Nephron (organoid): ENCODE measurements at regions not wholly inside any gene's neighbourhood (a gene's known extent, or its start where the extent isn't known, plus 50 kb on each side); places are given as distances from the start of the nearest gene placed in this dataset.

ENCODE experiments used
- H3K27ac Mint-ChIP-seq, 3 experiments: 2 replicates each; pipeline ENCODE4 v1.8.0; 2020; ENCODE audit warnings: mixed read lengths in 3 of 3, mild to moderate bottlenecking in 2 of 3, moderate library complexity in 1 of 3
- H3K27me3 Mint-ChIP-seq: 2 replicates; pipeline ENCODE4 v1.8.0; 2021; ENCODE audit warnings: low read depth, mild to moderate bottlenecking, moderate library complexity, mixed read lengths
- H3K36me3 Mint-ChIP-seq: 2 replicates; pipeline ENCODE4 v1.8.0; 2020; ENCODE audit warnings: low read depth, mixed read lengths
- H3K4me1 Mint-ChIP-seq: 2 replicates; pipeline ENCODE4 v1.8.0; 2020; ENCODE audit warnings: mixed read lengths
- H3K4me3 Mint-ChIP-seq, 3 experiments: 2 replicates each; pipeline ENCODE4 v1.8.0; 2020; ENCODE audit warnings: mild to moderate bottlenecking in 3 of 3, mixed read lengths in 3 of 3, moderate library complexity in 2 of 3
- H3K9me3 Mint-ChIP-seq: 2 replicates; pipeline ENCODE4 v1.8.0; 2020; ENCODE audit warnings: mixed read lengths
- CTCF ChIP-seq, 3 experiments: fragments of 200-600 bp; sonication (generic); IDR thresholded peaks; one replicate each; pipeline ENCODE4 v1.5.0; 2021; ENCODE audit warnings: antibody characterized with exemption in 3 of 3; ENCODE audit not compliant: unreplicated experiment in 3 of 3

GRCh38 chr11:119808407-119809185, 79.6 kb upstream of the NECTIN1 start:
- no peak overlapping the region for H3K4me3 Mint-ChIP-seq
- H3K27ac Mint-ChIP-seq = peak overlapping the region in 1 of 3 experiments; percentile 46
- H3K4me1 Mint-ChIP-seq = peaks cover 19% of the 10 kb centered on the region
- H3K9me3 Mint-ChIP-seq = peaks cover 3% of the 10 kb centered on the region
- no peaks in the 10 kb centered on the region for H3K36me3 Mint-ChIP-seq
- no peak for TF ChIP-seq CTCF (IDR thresholded peaks at IDR 0.05; ENCODE audit: unreplicated experiment in 3 of 3)
- H3K27me3 Mint-ChIP-seq = peaks cover 32% of the 10 kb centered on the region

DNA sequence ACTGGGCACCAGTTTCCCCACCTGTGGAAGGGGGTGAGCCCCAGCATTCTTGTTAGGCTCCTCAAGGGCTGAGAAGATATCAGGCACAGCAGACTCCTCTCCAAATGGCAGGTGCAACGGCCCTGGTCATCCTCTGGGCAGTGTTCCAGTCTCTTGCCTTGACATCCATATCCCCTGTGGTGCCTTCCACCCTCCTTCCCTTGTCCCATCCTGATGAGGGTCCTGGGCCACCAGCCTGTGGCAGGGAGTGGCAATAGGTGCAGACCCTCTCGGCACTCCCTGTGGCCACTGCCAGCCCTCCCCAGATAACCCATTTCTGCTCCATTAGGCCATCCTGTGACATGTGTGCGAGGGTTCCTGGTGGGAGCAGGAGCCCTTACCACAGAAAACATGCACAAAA, 78.8 kb upstream of the NECTIN1 start:
- H3K9me3 Mint-ChIP-seq = no peaks in the 10 kb centered on the region
- peaks cover 19% of the 10 kb centered on the region for H3K4me1 Mint-ChIP-seq
- H3K27me3 Mint-ChIP-seq = peaks cover 32% of the 10 kb centered on the region
- H3K4me3 Mint-ChIP-seq = no peak overlapping the region
- H3K27ac Mint-ChIP-seq = no peak overlapping the region
- TF ChIP-seq CTCF (IDR thresholded peaks at IDR 0.05; ENCODE audit: unreplicated experiment in 3 of 3) = no peak
- H3K36me3 Mint-ChIP-seq = no peaks in the 10 kb centered on the region

DNA sequence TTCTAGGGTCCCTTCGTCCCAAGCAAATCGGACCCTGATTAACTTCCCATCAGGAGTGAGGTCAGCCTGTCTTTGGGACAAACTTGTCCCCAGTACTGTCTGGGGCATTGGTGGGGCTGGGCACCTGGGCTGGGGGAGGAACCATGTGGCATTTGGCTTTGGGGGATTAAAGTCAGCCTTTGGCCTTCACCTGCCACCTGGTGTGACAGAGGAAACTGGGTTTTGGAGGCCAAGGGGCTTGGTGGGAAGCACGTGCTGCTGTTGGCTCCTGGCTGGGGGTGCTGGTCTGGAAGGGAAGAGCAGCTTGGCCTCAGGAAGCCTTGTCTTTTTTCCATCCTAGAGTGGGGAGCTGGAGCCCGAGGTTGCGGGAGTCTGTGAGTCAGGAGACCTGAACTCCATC, 78.4 kb upstream of the NECTIN1 start:
- H3K4me3 Mint-ChIP-seq = no peak overlapping the region
- no peak overlapping the region for H3K27ac Mint-ChIP-seq
- no peaks in the 10 kb centered on the region for H3K36me3 Mint-ChIP-seq
- TF ChIP-seq CTCF (IDR thresholded peaks at IDR 0.05; ENCODE audit: unreplicated experiment in 3 of 3) = no peak
- H3K9me3 Mint-ChIP-seq = no peaks in the 10 kb centered on the region
- peaks cover 33% of the 10 kb centered on the region for H3K27me3 Mint-ChIP-seq
- H3K4me1 Mint-ChIP-seq = peaks cover 19% of the 10 kb centered on the region

- no peak overlapping the region for H3K4me3 Mint-ChIP-seq
- H3K27ac Mint-ChIP-seq = no peak overlapping the region
- H3K9me3 Mint-ChIP-seq = no peaks in the 10 kb centered on the region
- TF ChIP-seq CTCF (IDR thresholded peaks at IDR 0.05; ENCODE audit: unreplicated experiment in 3 of 3) = no peak
- H3K27me3 Mint-ChIP-seq = peaks cover 39% of the 10 kb centered on the region
- no peaks in the 10 kb centered on the region for H3K36me3 Mint-ChIP-seq
- peaks cover 16% of the 10 kb centered on the region for H3K4me1 Mint-ChIP-seq
Measured at GRCh38 chr11:119806064-119806915, 77.3 kb upstream of the NECTIN1 start.

DNA sequence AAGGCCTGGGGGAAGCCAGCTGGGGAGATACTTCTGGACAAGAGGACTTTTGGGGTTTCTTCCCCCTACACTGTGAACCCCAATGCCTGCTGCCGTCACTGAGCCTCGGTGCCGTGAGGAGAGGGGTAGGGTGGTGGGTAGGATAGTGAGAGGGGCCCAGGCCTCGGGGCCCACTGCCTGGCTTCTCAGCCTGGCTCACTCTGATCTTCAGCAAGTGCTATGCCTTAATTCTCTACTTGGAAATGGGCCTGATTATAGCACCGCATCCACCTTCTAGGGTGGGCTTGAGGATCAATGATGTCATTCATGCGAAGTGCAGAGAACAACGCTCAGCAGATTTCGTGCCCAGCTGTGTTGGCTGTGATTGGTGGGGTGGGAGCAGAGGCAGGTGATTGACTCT, 76.7 kb upstream of the NECTIN1 start:
- H3K4me3 Mint-ChIP-seq = no peak overlapping the region
- peaks cover 15% of the 10 kb centered on the region for H3K4me1 Mint-ChIP-seq
- H3K27me3 Mint-ChIP-seq = peaks cover 45% of the 10 kb centered on the region
- no peaks in the 10 kb centered on the region for H3K36me3 Mint-ChIP-seq
- no peaks in the 10 kb centered on the region for H3K9me3 Mint-ChIP-seq
- no peak overlapping the region for H3K27ac Mint-ChIP-seq
- no peak for TF ChIP-seq CTCF (IDR thresholded peaks at IDR 0.05; ENCODE audit: unreplicated experiment in 3 of 3)
